ELF-1 (cell line): ENCODE measurements at regions not wholly inside any gene's neighbourhood (a gene's known extent, or its start where the extent isn't known, plus 50 kb on each side); places are given as distances from the start of the nearest gene placed in this dataset.

Experiments
- DNase-seq: peaks from one replicate; pipeline ENCODE4 v3.0.0-alpha.2; 2016; ENCODE audit warnings: low read depth, low spot score

GRCh38 chr7:12941512-12941911 lies 254.1 kb downstream of the ARL4A start:
- no peak for DNase-seq

GRCh38 chr7:12942609-12943008 lies 255.2 kb downstream of the ARL4A start:
- DNase-seq, result no peak

DNA sequence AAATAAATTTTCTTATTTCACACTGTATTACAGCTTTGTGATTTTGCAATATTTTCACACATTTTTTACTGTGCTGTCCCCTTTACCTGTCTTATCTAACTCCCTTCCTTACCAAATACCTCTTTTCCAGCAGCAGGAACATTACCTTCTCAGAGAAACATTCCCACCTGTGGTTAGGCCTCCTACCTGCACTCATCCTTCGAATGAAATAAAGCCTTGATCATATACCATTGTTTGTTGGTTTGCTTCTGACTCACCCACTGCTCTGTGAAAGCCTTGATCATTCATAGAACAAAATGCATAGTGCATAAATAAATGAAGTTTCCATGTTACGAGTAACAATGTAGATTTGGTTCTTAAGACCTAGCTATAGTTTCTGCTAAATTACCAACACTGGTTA lies 256.3 kb downstream of the ARL4A start:
- no peak for DNase-seq

GRCh38 chr7:12945901-12946300 lies 258.5 kb downstream of the ARL4A start:
- no peak for DNase-seq

- no peak for DNase-seq
Measured at GRCh38 chr7:12947465-12947864, 260.0 kb downstream of the ARL4A start.

DNA sequence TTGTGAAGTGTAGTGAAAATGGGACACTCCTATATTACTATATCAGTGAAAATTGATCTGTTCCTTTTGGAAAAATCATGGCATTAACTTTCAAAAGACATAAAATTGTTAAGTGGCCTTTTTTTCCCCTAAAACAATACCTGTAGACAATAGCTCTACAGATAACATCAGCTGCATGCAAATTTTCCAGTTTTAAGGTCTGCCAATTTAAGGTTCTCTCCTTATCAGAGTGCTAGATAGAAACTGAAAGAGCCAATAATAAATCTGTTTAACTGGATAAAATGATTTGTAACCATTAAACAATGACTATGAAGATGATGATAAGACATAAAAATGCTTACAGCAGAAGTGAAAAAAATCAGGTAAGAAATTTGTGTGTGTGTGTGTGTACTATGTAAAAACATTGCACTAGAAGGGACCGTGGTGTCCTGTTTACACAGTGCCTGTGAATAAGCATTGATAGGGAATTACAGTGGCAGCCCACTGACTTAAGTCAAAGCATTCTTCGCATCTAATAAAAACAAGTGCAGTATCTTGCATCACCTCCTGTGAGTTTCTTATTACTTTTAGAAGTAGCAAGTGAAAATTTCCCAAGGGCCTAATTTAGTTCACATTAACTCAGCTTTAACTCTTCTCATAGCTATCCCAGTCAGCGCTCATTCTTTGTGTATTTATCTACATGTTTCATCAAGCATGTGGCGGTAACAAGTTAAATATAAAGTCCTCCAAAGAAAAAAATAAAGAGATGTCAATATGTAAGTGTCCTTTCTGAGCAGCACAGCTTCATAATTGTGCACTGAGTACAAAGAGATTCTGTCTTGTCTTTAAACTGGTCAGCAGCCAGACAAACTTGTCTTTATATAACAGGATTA lies 261.9 kb downstream of the ARL4A start:
- DNase-seq, result no peak

GRCh38 chr7:12951397-12951801 lies 264.0 kb downstream of the ARL4A start:
- DNase-seq, result no peak

GRCh38 chr7:12954380-12955033 lies 267.1 kb downstream of the ARL4A start:
- no peak for DNase-seq

DNA sequence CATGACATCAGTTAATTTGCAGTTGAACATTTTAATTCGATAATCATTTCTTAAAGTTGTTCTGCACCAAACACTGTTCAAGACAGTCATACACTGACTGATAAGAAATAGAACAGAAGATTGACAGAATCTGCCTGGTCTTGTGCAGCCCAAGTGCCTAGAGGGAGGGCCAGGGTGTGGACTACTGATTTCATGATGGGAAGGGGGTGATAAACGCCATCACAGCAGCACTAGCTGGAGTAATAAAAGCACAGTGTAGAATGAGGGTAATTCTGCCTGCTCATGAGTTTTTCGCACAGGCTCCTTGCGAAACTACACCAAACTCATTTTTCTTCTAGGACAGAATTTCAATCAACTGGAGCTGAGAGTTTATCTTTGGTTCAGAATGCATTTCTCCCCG lies 270.1 kb downstream of the ARL4A start:
- no peak for DNase-seq

- DNase-seq, result no peak
Measured at GRCh38 chr7:12961910-12962480, 274.6 kb downstream of the ARL4A start.

DNA sequence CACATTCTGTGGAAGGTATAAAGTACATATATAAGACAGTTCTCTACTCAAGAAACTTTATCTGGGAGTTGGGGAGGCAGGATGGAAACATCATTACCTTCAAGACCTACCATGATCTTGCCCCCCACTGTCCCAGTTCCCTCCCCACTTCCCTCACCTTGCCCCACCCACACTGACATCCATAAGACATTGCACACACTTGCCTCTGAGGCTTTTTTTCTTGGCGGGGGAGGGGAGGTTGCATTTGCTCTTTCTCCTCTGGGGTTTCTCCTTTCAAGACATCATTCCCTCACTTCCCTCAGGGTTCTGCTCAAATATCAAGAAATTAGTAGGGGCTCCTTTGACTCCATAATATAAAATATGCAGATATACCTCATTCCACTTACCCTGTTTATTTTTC lies 276.0 kb downstream of the ARL4A start:
- DNase-seq, result peak; percentile 5

- DNase-seq, result no peak
Measured at GRCh38 chr7:12964836-12965235, 277.4 kb downstream of the ARL4A start.

- no peak for DNase-seq
Measured at GRCh38 chr7:12965767-12966166, 278.3 kb downstream of the ARL4A start.

DNA sequence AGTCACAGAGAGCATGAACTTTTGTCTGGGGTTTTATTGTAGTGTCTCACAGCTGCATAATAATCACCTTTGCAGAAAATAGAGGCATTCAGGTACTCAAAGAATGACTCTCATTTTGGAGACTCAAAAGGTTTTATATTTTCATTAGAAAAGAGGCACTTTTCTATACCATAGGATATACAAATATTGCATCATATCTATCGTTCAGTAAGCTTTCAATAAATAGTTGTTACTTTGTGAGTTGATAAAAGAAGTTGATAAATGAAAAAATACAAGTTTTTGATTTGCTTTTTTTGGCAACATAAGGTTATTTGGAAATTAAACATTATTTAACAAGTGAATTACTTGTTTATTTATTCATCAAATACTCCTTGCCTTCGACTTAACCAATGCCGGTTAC lies 279.9 kb downstream of the ARL4A start:
- no peak for DNase-seq

GRCh38 chr7:12968836-12969422 lies 281.5 kb downstream of the ARL4A start:
- no peak for DNase-seq

DNA sequence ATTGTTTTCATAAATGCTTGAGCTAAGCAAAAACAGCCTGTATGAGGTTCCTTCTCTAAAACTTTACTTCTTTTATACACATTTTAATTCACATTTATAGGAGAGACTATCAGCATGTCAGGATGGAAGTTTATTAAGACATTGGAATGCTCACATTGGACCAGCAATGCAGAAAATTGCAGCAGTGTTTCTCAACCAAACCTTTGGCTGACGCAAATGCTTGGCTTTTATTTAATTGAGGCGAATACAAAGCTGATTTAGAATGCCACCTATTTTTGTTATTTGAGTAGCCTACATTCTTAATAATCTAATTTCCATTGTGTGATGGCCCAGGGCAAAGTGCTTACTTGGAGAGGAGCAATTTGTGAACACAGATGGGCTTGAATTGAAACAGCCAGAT lies 283.2 kb downstream of the ARL4A start:
- no peak for DNase-seq

DNA sequence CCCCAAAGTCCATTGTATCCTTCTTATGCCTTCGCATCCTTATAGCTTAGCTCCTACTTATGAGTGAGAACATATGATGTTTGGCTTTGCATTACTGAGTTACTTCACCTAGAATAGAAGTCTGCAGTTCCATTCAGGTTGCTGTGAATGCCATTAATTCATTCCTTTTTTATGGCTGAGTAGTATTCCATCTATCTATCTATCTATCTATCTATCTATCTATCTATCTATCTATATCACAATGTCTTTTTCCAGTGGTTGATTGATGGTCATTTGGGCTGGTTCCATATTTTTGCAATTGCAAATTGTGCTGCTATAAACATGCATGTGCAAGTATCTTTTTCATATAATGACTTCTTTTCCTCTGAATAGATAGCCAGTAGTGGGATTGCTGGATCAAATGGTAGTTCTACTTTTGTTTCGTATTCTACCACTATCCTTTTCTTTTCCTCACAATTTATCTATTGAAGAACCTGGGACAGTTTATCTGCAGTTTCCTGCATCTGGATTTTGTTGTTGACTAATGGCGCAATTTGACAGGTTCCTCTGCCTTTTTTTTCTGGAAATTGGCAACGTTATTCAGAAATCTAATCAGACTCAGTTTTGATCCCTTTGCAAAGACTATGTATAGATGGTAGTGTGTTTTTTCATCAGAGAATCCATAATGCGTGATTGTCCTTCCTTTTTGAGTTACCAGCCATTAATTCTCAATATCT lies 287.2 kb downstream of the ARL4A start:
- DNase-seq, result no peak

DNA sequence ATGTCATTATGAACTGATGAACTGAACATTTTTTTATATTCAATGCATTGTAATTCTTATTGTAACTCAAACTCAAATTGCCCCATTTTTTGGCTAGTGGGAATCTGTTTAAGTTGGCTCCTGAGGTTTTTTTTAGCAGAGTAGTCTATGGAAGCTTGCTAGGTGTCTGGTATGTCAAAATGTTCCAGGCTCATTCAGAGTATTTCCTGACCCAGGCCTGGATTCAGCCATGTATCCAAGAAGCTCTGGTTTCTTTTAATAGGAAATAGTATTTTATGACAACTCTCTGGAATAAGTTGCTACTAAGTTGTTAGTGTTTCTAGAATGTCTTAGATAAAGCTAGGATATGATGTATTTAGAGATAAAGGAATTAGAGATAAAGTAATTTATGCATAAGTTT lies 288.0 kb downstream of the ARL4A start:
- no peak for DNase-seq

- DNase-seq, result no peak
Measured at GRCh38 chr7:12979181-12979580, 291.7 kb downstream of the ARL4A start.

- no peak for DNase-seq
Measured at GRCh38 chr7:12982178-12982577, 294.7 kb downstream of the ARL4A start.

DNA sequence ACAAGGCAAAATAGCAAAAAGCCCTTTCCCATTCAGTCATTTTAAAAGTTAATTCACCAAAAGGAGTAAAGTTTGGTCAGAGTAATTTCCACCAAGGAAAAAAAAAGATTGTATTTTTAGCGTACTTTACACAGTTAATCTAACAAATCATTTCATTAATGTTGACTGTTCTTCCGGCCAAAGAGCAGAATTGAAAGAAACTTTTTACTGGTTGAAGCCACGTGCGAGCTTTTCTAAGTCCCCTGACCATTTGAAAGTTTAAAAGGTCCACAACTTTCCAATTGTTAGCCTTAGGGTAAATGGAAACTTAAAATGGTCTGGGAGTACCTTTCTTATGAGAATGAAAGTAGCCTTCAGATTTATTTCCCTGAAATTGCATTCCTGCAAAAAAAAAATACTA lies 296.7 kb downstream of the ARL4A start:
- no peak for DNase-seq

DNA sequence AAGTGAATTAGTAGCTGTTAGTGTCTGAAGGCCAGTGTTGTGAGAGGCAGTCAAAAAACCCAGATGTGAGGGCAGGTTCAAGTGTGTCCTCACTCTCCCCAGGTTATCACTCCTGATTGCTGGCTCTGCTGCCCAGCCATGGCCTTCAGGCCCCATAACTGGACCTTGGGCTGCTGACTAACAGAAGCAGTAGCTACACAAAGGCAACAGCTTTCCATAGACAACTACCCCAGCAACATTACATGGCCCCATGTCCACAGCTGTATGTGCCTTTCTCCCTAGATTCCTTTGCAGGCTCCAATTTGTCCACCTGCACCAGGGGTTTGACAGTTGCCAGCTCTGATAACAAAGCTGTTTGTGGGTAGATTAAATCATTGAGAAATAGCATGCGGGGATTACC lies 297.8 kb downstream of the ARL4A start:
- DNase-seq, result no peak
